H1 (cell line): ENCODE measurements at regions not wholly inside any gene's neighbourhood (a gene's known extent, or its start where the extent isn't known, plus 50 kb on each side); places are given as distances from the start of the nearest gene placed in this dataset.

Source experiments
- ATF2 ChIP-seq: IDR thresholded peaks from 2 replicates; pipeline ENCODE4 v1.6.1; 2012; ENCODE audit warnings: low read length, inconsistent platforms
- CBX5 ChIP-seq: fragments of 300-800, 300-1000 bp; sonication (generic); IDR thresholded peaks from 2 replicates; pipeline ENCODE4 v1.7.1; 2016; ENCODE audit warnings: antibody characterized with exemption, low read length, low read depth
- CREB1 ChIP-seq: IDR thresholded peaks from 2 replicates; pipeline ENCODE4 v1.6.1; 2012; ENCODE audit warnings: inconsistent platforms
- CTCF ChIP-seq, 3 experiments: IDR thresholded peaks; 1 replicate in 2 of 3; 2 replicates in 1 of 3; pipeline versions ENCODE4 v1.5.1 to v1.6.1; 2011; ENCODE audit warnings: low read length in 3 of 3, mild to moderate bottlenecking in 3 of 3, inconsistent platforms in 2 of 3, low read depth in 1 of 3, moderate library complexity in 1 of 3; ENCODE audit not compliant: insufficient read depth in 1 of 3; ENCODE audit errors: control extremely low read depth in 1 of 3
- EP300 ChIP-seq, 2 experiments: IDR thresholded peaks; 1 replicate in 1 of 2; 2 replicates in 1 of 2; pipeline ENCODE4 v1.6.1; 2011 to 2012; ENCODE audit warnings: low read depth in 2 of 2, low read length in 2 of 2, mild to moderate bottlenecking in 2 of 2, borderline replicate concordance in 1 of 2, inconsistent platforms in 1 of 2, moderate library complexity in 1 of 2
- GTF2F1 ChIP-seq: IDR thresholded peaks from 2 replicates; pipeline ENCODE4 v1.6.1; 2012; ENCODE audit warnings: low read depth, low read length, improper control_type of control experiment, borderline replicate concordance
- MAX ChIP-seq: IDR thresholded peaks from 2 replicates; pipeline ENCODE4 v1.6.1; 2012; ENCODE audit warnings: inconsistent platforms
- POLR2A ChIP-seq, 2 experiments: IDR thresholded peaks; 1 replicate in 1 of 2; 2 replicates in 1 of 2; pipeline ENCODE4 v1.6.1; 2011; ENCODE audit warnings: low read depth in 2 of 2, low read length in 2 of 2, mild to moderate bottlenecking in 2 of 2; ENCODE audit errors: control extremely low read depth in 1 of 2
- POLR2AphosphoS5 ChIP-seq: IDR thresholded peaks from 2 replicates; pipeline ENCODE4 v1.6.1; 2011; ENCODE audit warnings: low read depth, low read length
- SIN3A ChIP-seq, 2 experiments: IDR thresholded peaks in 1 of 2; conservative IDR thresholded peaks in 1 of 2; 2 replicates each; pipeline ENCODE4 v1.6.1; 2011 to 2012; ENCODE audit warnings: low read length in 2 of 2, improper control_type of control experiment in 1 of 2, low read depth in 1 of 2, mild to moderate bottlenecking in 1 of 2

GRCh38 chr18:70683263-70683662 lies 394.4 kb downstream of the SOCS6 start:
- TF ChIP-seq POLR2A (IDR thresholded peaks at IDR 0.05; ENCODE audit: control extremely low read depth in 1 of 2, low read depth in 2 of 2, low read length in 2 of 2) (no peak), CTCF (IDR thresholded peaks at IDR 0.05; ENCODE audit: control extremely low read depth in 1 of 3, insufficient read depth in 1 of 3, low read depth in 1 of 3, low read length in 3 of 3) (no peak), EP300 (IDR thresholded peaks at IDR 0.05; ENCODE audit: borderline replicate concordance in 1 of 2, low read depth in 2 of 2, low read length in 2 of 2) (no peak), POLR2AphosphoS5 (no peak), ATF2 (no peak), GTF2F1 (no peak), MAX (no peak), CREB1 (no peak), SIN3A (conservative IDR thresholded peaks at IDR 0.05 in 1 of 2, IDR thresholded peaks at IDR 0.05 in 1 of 2; ENCODE audit: low read depth in 1 of 2, low read length in 2 of 2) (no peak), CBX5 (no peak)
